ENCODE measurements at regions not wholly inside any gene's neighbourhood (a gene's known extent, or its start where the extent isn't known, plus 50 kb on each side); places are given as distances from the start of the nearest gene placed in this dataset.

GRCh38 chr18:75116165-75116564 is 92.8 kb downstream of the PTGR3 start:
- Histone ChIP-seq H2AFZ (ENCODE audit: low read depth, low read length) (no peak overlapping the region), H4K91ac (ENCODE audit: low read length) (no peak overlapping the region), H2BK5ac (ENCODE audit: low read depth, low read length, poor library complexity, severe bottlenecking) (no peak overlapping the region), H2BK15ac (ENCODE audit: low read depth, poor library complexity, severe bottlenecking) (no peak overlapping the region), H3K4me3 (ENCODE audit: insufficient read depth in 1 of 2, low read depth in 1 of 2, low read length in 2 of 2) (no peak overlapping the region), H2AK5ac (ENCODE audit: low read length, severe bottlenecking) (no peak overlapping the region), H3K23ac (ENCODE audit: low read length in 2 of 2) (no peak overlapping the region), H3K14ac (ENCODE audit: low read length in 2 of 2) (no peak overlapping the region), H3K4ac (ENCODE audit: low read depth in 1 of 2, low read length in 2 of 2) (no peak overlapping the region), H3K9ac (ENCODE audit: low read length) (no peak overlapping the region), H3K18ac (ENCODE audit: low read depth in 1 of 2, low read length in 2 of 2) (no peak overlapping the region), H3K27ac (ENCODE audit: low read length, poor library complexity, severe bottlenecking) (no peak overlapping the region), H3K4me2 (ENCODE audit: low read length, poor library complexity, severe bottlenecking) (no peak overlapping the region), H2BK12ac (ENCODE audit: low read length in 2 of 2) (no peak overlapping the region), H3K36me3 (ENCODE audit: control insufficient read depth in 1 of 2, insufficient read depth in 2 of 2, low read depth in 1 of 2, low read length in 2 of 2) (no peaks in the 10 kb centered on the region), H3K79me1 (replicated peaks; ENCODE audit: low read length, poor library complexity, severe bottlenecking) (no peaks in the 10 kb centered on the region), H3K4me1 (ENCODE audit: control insufficient read depth, insufficient read depth, low read depth, low read length) (peaks cover 2% of the 10 kb centered on the region), H3K9me3 (ENCODE audit: control insufficient read depth, low read length) (no peaks in the 10 kb centered on the region), H3K27me3 (ENCODE audit: control insufficient read depth in 1 of 2, insufficient read depth in 1 of 2, low read length in 2 of 2) (peaks cover 4 to 8% of the 10 kb centered on the region in 2 experiments), H2BK120ac (ENCODE audit: low read depth, low read length) (no peak overlapping the region), H4K8ac (ENCODE audit: low read length) (no peak overlapping the region)
- WGBS = 87% methylated on average over 5 of the region's 7 CpGs
- no peak for DNase-seq

GRCh38 chr18:75115514-75115913 is 93.4 kb downstream of the PTGR3 start:
- no peak overlapping the region for H2BK5ac ChIP-seq (ENCODE audit: low read depth, low read length, poor library complexity, severe bottlenecking)
- no peak overlapping the region for H3K4ac ChIP-seq (ENCODE audit: low read depth in 1 of 2, low read length in 2 of 2)

More at GRCh38 chr18:75115514-75115913, 93.4 kb downstream of the PTGR3 start:
- Histone ChIP-seq H2BK120ac (ENCODE audit: low read depth, low read length) (no peak overlapping the region), H2AFZ (ENCODE audit: low read depth, low read length) (no peak overlapping the region), H3K23ac (ENCODE audit: low read length in 2 of 2) (no peak overlapping the region), H3K79me1 (replicated peaks; ENCODE audit: low read length, poor library complexity, severe bottlenecking) (no peaks in the 10 kb centered on the region), H3K14ac (ENCODE audit: low read length in 2 of 2) (no peak overlapping the region), H4K8ac (ENCODE audit: low read length) (no peak overlapping the region), H4K91ac (ENCODE audit: low read length) (no peak overlapping the region), H3K18ac (ENCODE audit: low read depth in 1 of 2, low read length in 2 of 2) (no peak overlapping the region), H3K9me3 (ENCODE audit: control insufficient read depth, low read length) (no peaks in the 10 kb centered on the region), H3K9ac (ENCODE audit: low read length) (no peak overlapping the region), H2BK15ac (ENCODE audit: low read depth, poor library complexity, severe bottlenecking) (no peak overlapping the region), H2AK5ac (ENCODE audit: low read length, severe bottlenecking) (no peak overlapping the region), H3K27ac (ENCODE audit: low read length, poor library complexity, severe bottlenecking) (no peak overlapping the region), H3K36me3 (ENCODE audit: control insufficient read depth in 1 of 2, insufficient read depth in 2 of 2, low read depth in 1 of 2, low read length in 2 of 2) (no peaks in the 10 kb centered on the region), H3K4me3 (ENCODE audit: insufficient read depth in 1 of 2, low read depth in 1 of 2, low read length in 2 of 2) (no peak overlapping the region), H2BK12ac (ENCODE audit: low read length in 2 of 2) (no peak overlapping the region), H3K27me3 (ENCODE audit: control insufficient read depth in 1 of 2, insufficient read depth in 1 of 2, low read length in 2 of 2) (peaks cover 4 to 8% of the 10 kb centered on the region in 2 experiments), H3K4me1 (ENCODE audit: control insufficient read depth, insufficient read depth, low read depth, low read length) (peaks cover 2% of the 10 kb centered on the region), H3K4me2 (ENCODE audit: low read length, poor library complexity, severe bottlenecking) (no peak overlapping the region)
- WGBS = 74% methylated on average over 6 of the region's 6 CpGs
- no peak for DNase-seq

All from mesenchymal stem cell (in vitro differentiated cells and primary cell).